ENCODE measurements at regions not wholly inside any gene's neighbourhood (a gene's known extent, or its start where the extent isn't known, plus 50 kb on each side); places are given as distances from the start of the nearest gene placed in this dataset.

GRCh38 chr1:69492286-69492685 is 75.4 kb upstream of the LRRC7 start:
- H3K27me3 ChIP-seq (ENCODE audit: control insufficient read depth in 1 of 2, insufficient read depth in 2 of 2, low read length in 2 of 2), result no peaks in the 10 kb centered on the region
- no peaks in the 10 kb centered on the region for H3K36me3 ChIP-seq (ENCODE audit: insufficient read depth, low read length)
- ChIA-PET POLR2A (no interaction called here), CTCF (no interaction called here)
- Mint-ChIP-seq H3K27me3 (no peaks in the 10 kb centered on the region), H3K9me3 (peaks cover 6% of the 10 kb centered on the region), H3K36me3 (ENCODE audit: low read depth) (no peaks in the 10 kb centered on the region), H3K4me3 (no peak overlapping the region), H3K4me1 (ENCODE audit: low read depth) (no peaks in the 10 kb centered on the region), H3K27ac (no peak overlapping the region)
- H3K4me3 ChIP-seq (ENCODE audit: low read length), result no peak overlapping the region
- ATAC-seq (ENCODE audit: poor library complexity) (no peak), DNase-seq (no peak)
- H3K9me3 ChIP-seq (ENCODE audit: control insufficient read depth in 1 of 2, insufficient read depth in 1 of 2, low read length in 2 of 2), result peaks cover 0 to 8% of the 10 kb centered on the region in 2 experiments
- no peak overlapping the region for H3K27ac ChIP-seq (ENCODE audit: low read depth in 1 of 2, low read length in 2 of 2)
- intact Hi-C loops (cut with DNase I, micrococcal nuclease), result no loop called here
- no peaks in the 10 kb centered on the region for H3K4me1 ChIP-seq (ENCODE audit: insufficient read depth, low read length)
- TF ChIP-seq CTCF (IDR thresholded peaks at IDR 0.05), result no peak

GRCh38 chr1:69494221-69494620 is 73.5 kb upstream of the LRRC7 start:
- no peaks in the 10 kb centered on the region for H3K36me3 Mint-ChIP-seq (ENCODE audit: low read depth)
- H3K9me3 Mint-ChIP-seq, result peaks cover 3% of the 10 kb centered on the region
- no peaks in the 10 kb centered on the region for H3K9me3 ChIP-seq (ENCODE audit: control insufficient read depth in 1 of 2, insufficient read depth in 1 of 2, low read length in 2 of 2)
- TF ChIP-seq CTCF (IDR thresholded peaks at IDR 0.05), result no peak
- no peak overlapping the region for H3K4me3 Mint-ChIP-seq
- no peaks in the 10 kb centered on the region for H3K4me1 Mint-ChIP-seq (ENCODE audit: low read depth)
- no peaks in the 10 kb centered on the region for H3K36me3 ChIP-seq (ENCODE audit: insufficient read depth, low read length)
- H3K27me3 ChIP-seq (ENCODE audit: control insufficient read depth in 1 of 2, insufficient read depth in 2 of 2, low read length in 2 of 2), result no peaks in the 10 kb centered on the region
- H3K27ac Mint-ChIP-seq, result no peak overlapping the region
- H3K27ac ChIP-seq (ENCODE audit: low read depth in 1 of 2, low read length in 2 of 2), result no peak overlapping the region
- POLR2A ChIA-PET, result no interaction called here
- H3K4me1 ChIP-seq (ENCODE audit: insufficient read depth, low read length), result no peaks in the 10 kb centered on the region
- CTCF ChIA-PET, result no interaction called here
- DNase-seq (no peak), ATAC-seq (ENCODE audit: poor library complexity) (no peak)
- no peak overlapping the region for H3K4me3 ChIP-seq (ENCODE audit: low read length)
- H3K27me3 Mint-ChIP-seq, result no peaks in the 10 kb centered on the region
- intact Hi-C loops (cut with DNase I, micrococcal nuclease), result no loop called here

GRCh38 chr1:69497441-69498221 is 70.1 kb upstream of the LRRC7 start:
- Mint-ChIP-seq H3K4me1 (ENCODE audit: low read depth) (no peaks in the 10 kb centered on the region), H3K27ac (no peak overlapping the region), H3K9me3 (no peaks in the 10 kb centered on the region), H3K4me3 (no peak overlapping the region), H3K27me3 (no peaks in the 10 kb centered on the region), H3K36me3 (ENCODE audit: low read depth) (no peaks in the 10 kb centered on the region)
- Histone ChIP-seq H3K27ac (ENCODE audit: low read depth in 1 of 2, low read length in 2 of 2) (no peak overlapping the region), H3K4me3 (ENCODE audit: low read length) (no peak overlapping the region), H3K9me3 (ENCODE audit: control insufficient read depth in 1 of 2, insufficient read depth in 1 of 2, low read length in 2 of 2) (no peaks in the 10 kb centered on the region), H3K4me1 (ENCODE audit: insufficient read depth, low read length) (no peaks in the 10 kb centered on the region), H3K27me3 (ENCODE audit: control insufficient read depth in 1 of 2, insufficient read depth in 2 of 2, low read length in 2 of 2) (no peaks in the 10 kb centered on the region), H3K36me3 (ENCODE audit: insufficient read depth, low read length) (no peaks in the 10 kb centered on the region)
- ChIA-PET POLR2A (no interaction called here), CTCF (no interaction called here)
- intact Hi-C loops (cut with DNase I, micrococcal nuclease), result no loop called here
- ATAC-seq (ENCODE audit: poor library complexity), result no peak
- DNase-seq, result no peak
- no peak for TF ChIP-seq CTCF (IDR thresholded peaks at IDR 0.05)
